Breast epithelium (tissue), 4 donors: ENCODE measurements at regions not wholly inside any gene's neighbourhood (a gene's known extent, or its start where the extent isn't known, plus 50 kb on each side); places are given as distances from the start of the nearest gene placed in this dataset.

Experiments
- DNase-seq, 2 donors: peaks; one replicate each; pipeline ENCODE4 v3.0.0-alpha.2; 2019; ENCODE audit warnings: low spot score in 2 of 2
- H3K27ac ChIP-seq, 2 donors: fragments of 200-600 bp; sonication (generic) in 1 of 2; one replicate each; pipeline ENCODE4 v1.5.1; 2016 to 2019; ENCODE audit warnings: mild to moderate bottlenecking in 1 of 2
- H3K27me3 ChIP-seq, 2 donors: fragments of 200-600 bp; sonication (generic) in 1 of 2; one replicate each; pipeline versions ENCODE4 v1.5.1 to v1.6.0; 2017 to 2019; ENCODE audit warnings: control low read depth in 1 of 2, mild to moderate bottlenecking in 1 of 2
- H3K36me3 ChIP-seq: fragments of 200-600 bp; one replicate; pipeline ENCODE4 v1.5.1; 2019
- H3K4me1 ChIP-seq, 2 donors: fragments of 200-600 bp; sonication (generic); one replicate each; pipeline ENCODE4 v1.5.1; 2016 to 2019; ENCODE audit warnings: control low read depth in 1 of 2
- H3K4me3 ChIP-seq, 3 donors: fragments of 200-600 bp; sonication (generic); 1 replicate in 2 of 3; 2 replicates in 1 of 3; pipeline ENCODE4 v1.5.1; 2016 to 2019; ENCODE audit warnings: mild to moderate bottlenecking in 3 of 3, moderate library complexity in 2 of 3
- H3K9me3 ChIP-seq, 2 donors: fragments of 200-600 bp; sonication (generic) in 1 of 2; one replicate each; pipeline ENCODE4 v1.5.1; 2016 to 2019; ENCODE audit warnings: control low read depth in 1 of 2
- POLR2A ChIP-seq: fragments of 450-650 bp; IDR thresholded peaks from one replicate; pipeline ENCODE4 v1.6.1; 2016; ENCODE audit warnings: antibody characterized with exemption, mild to moderate bottlenecking, moderate library complexity
- POLR2AphosphoS5 ChIP-seq, 3 donors: sonication (generic); formaldehyde crosslinking; IDR thresholded peaks; one replicate each; pipeline ENCODE4 v1.6.1; 2017; ENCODE audit warnings: antibody characterized with exemption in 3 of 3
- intact Hi-C: fragments of 100-400 bp; cut with DNase I; formaldehyde crosslinking; loops from one replicate; pipeline ENCODE4 v1.15.1; 2023; ENCODE audit warnings: low total_unique reads
- TF ChIP-seq, protein P1 (sequence below), 3 donors: fragments of 450-650 bp; IDR thresholded peaks; one replicate each; pipeline ENCODE4 v1.5.1; 2016 to 2017; ENCODE audit warnings: antibody characterized with exemption in 3 of 3, mild to moderate bottlenecking in 3 of 3, moderate library complexity in 3 of 3

DNA sequence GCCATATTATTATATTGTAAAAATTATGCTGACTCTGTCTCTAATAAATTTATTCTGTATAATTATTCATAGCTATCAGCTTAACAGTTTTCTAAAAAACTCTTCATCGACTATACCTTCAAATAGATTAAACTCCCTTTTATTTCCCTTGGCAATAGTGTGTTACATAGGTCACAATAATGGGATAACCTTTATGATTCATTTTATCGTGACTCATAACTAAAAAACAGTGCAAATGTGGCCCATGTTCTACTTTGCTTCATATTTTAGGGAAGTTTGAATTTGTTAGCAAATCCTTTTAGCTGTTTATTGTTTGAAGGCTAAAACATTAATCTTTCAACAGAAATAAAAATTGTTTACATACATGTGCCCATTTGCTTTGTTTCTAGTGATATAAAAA, 783.2 kb upstream of the CDH2 start:
- Histone ChIP-seq H3K27ac (no peak overlapping the region), H3K4me1 (no peaks in the 10 kb centered on the region), H3K36me3 (no peaks in the 10 kb centered on the region), H3K4me3 (no peak overlapping the region), H3K9me3 (no peaks in the 10 kb centered on the region), H3K27me3 (no peaks in the 10 kb centered on the region)
- no peak for DNase-seq
- intact Hi-C loops, result no loop called here
- no peak for TF ChIP-seq POLR2AphosphoS5 (IDR thresholded peaks at IDR 0.05)

DNA sequence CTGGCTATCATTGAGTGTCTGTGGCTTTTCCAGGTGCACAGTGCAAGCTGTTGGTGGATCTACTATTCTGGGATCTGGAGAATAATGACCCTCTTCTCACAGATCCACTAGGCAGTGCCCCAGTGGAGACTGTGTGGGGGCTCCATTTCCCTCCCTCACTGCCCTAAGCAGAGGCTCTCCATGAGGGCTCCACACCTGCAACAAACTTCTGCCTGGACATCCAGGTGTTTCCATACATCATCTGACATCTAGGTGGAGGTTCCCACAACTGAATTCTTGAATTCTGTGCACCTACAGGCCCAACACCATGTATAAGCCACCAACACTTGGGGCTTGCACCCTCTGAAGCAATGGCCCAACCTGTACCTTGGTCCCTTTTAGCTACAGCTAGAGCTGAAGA, 775.4 kb upstream of the CDH2 start:
- Histone ChIP-seq H3K4me1 (no peaks in the 10 kb centered on the region), H3K27ac (no peak overlapping the region), H3K36me3 (no peaks in the 10 kb centered on the region), H3K27me3 (no peaks in the 10 kb centered on the region), H3K9me3 (peaks cover 6 to 11% of the 10 kb centered on the region in 2 donors), H3K4me3 (no peak overlapping the region)
- TF ChIP-seq POLR2AphosphoS5 (IDR thresholded peaks at IDR 0.05) (no peak), POLR2A (no peak)
- TF ChIP-seq, protein P1, sequence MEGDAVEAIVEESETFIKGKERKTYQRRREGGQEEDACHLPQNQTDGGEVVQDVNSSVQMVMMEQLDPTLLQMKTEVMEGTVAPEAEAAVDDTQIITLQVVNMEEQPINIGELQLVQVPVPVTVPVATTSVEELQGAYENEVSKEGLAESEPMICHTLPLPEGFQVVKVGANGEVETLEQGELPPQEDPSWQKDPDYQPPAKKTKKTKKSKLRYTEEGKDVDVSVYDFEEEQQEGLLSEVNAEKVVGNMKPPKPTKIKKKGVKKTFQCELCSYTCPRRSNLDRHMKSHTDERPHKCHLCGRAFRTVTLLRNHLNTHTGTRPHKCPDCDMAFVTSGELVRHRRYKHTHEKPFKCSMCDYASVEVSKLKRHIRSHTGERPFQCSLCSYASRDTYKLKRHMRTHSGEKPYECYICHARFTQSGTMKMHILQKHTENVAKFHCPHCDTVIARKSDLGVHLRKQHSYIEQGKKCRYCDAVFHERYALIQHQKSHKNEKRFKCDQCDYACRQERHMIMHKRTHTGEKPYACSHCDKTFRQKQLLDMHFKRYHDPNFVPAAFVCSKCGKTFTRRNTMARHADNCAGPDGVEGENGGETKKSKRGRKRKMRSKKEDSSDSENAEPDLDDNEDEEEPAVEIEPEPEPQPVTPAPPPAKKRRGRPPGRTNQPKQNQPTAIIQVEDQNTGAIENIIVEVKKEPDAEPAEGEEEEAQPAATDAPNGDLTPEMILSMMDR (IDR thresholded peaks at IDR 0.05), result no peak
- no peak for DNase-seq
- intact Hi-C loops, result no loop called here

DNA sequence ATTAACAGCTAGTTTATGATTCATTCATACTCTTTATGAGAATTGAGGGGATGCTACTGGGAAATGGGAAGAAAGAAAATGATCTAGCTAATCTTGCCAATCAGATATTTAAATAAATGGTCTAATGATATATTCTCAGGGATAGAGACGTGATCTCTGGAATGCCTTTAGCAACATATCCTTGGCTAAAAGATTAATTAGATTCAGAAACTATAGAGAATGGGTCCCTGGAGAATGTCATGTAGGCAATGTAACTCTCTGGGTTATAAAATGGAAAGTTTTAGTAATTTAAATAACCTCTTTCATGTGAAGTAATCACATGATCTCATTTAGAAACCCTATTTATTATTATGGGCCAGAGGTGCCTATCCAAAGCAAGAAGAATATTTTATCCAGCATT, 771.0 kb upstream of the CDH2 start:
- H3K27me3 ChIP-seq, result no peaks in the 10 kb centered on the region
- no peak overlapping the region for H3K27ac ChIP-seq
- H3K36me3 ChIP-seq, result no peaks in the 10 kb centered on the region
- no peak overlapping the region for H3K4me3 ChIP-seq
- no peaks in the 10 kb centered on the region for H3K4me1 ChIP-seq
- intact Hi-C loops, result no loop called here
- TF ChIP-seq, protein P1 (IDR thresholded peaks at IDR 0.05), result no peak
- no peak for TF ChIP-seq POLR2A
- TF ChIP-seq POLR2AphosphoS5 (IDR thresholded peaks at IDR 0.05), result no peak
- DNase-seq, result no peak
- peaks cover 6 to 11% of the 10 kb centered on the region in 2 donors for H3K9me3 ChIP-seq

DNA sequence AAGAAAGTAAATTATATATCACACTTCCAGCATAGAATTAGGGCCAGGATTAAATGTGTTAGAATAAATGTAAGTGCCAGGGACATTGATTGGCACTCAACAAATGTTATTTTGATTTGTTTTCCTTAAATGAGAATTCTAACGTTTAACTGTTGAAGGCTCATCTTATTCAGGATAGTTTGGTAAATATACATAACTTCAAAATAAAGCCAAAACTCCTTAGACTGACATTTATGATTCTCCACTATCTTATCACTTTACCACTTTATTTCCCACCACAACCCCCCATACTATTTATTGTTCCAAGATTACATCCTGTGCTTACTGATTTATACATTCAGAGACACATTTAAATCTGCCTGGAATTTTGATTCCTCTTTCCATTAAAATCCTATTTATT, 769.5 kb upstream of the CDH2 start:
- H3K4me1 ChIP-seq, result no peaks in the 10 kb centered on the region

DNA sequence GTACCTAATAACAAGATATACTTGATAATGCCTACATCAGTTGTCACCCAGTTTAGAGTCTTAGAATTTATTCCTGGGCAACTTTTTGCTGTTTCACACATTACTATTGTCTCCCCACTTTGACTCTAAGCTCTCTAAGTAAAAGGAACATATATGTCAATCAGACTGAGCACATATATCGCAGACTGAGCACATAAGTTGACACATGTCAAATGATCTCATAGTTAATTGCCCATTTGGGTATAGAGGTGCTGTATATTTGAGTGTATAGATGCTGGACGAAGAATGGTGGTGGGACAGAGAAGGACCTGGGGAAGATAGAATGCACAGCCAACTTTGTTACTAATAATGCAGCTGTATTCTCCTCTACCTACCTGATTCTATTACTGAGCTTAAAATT, 746.0 kb upstream of the CDH2 start:
- no peak for DNase-seq
- H3K36me3 ChIP-seq, result no peaks in the 10 kb centered on the region
- H3K9me3 ChIP-seq, result no peaks in the 10 kb centered on the region
- H3K4me1 ChIP-seq, result no peaks in the 10 kb centered on the region
- no peaks in the 10 kb centered on the region for H3K27me3 ChIP-seq
- H3K27ac ChIP-seq, result no peak overlapping the region
- no peak overlapping the region for H3K4me3 ChIP-seq
- TF ChIP-seq, protein P1 (IDR thresholded peaks at IDR 0.05), result no peak
- TF ChIP-seq POLR2A (no peak), POLR2AphosphoS5 (IDR thresholded peaks at IDR 0.05) (no peak)
- intact Hi-C loops, result no loop called here

More for the DNA sequence above, 769.5 kb upstream of the CDH2 start:
- DNase-seq, result no peak
- intact Hi-C loops, result no loop called here
- TF ChIP-seq POLR2AphosphoS5 (IDR thresholded peaks at IDR 0.05) (no peak), POLR2A (no peak)
- TF ChIP-seq, protein P1 (IDR thresholded peaks at IDR 0.05), result no peak
- no peaks in the 10 kb centered on the region for H3K36me3 ChIP-seq
- no peak overlapping the region for H3K27ac ChIP-seq
- no peak overlapping the region for H3K4me3 ChIP-seq
- no peaks in the 10 kb centered on the region for H3K9me3 ChIP-seq
- H3K27me3 ChIP-seq, result no peaks in the 10 kb centered on the region

DNA sequence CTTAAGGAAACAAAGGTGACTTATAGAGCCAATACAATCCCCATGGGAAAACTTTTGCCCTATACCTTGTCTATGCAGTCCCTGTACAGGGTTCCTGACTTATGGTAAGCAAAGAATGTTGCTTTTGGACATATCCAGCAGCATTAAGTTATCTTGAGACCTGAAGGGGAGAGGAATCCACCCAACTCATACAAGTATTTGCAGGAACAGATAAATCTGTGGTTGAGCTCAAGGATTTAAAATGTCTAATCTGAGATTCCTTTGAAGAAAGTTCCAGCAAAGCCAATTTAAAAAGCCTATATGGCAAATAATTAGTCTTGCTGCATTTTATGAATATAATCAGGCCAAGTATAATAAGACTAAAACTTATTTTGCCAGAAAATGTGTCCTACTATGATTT, 739.5 kb upstream of the CDH2 start:
- Histone ChIP-seq H3K4me3 (no peak overlapping the region), H3K4me1 (no peaks in the 10 kb centered on the region), H3K27me3 (no peaks in the 10 kb centered on the region), H3K9me3 (peaks cover under 1 to 5% of the 10 kb centered on the region in 2 donors), H3K27ac (no peak overlapping the region), H3K36me3 (no peaks in the 10 kb centered on the region)
- intact Hi-C loops, result no loop called here
- no peak for TF ChIP-seq POLR2A
- TF ChIP-seq, protein P1 (IDR thresholded peaks at IDR 0.05), result no peak
- TF ChIP-seq POLR2AphosphoS5 (IDR thresholded peaks at IDR 0.05), result no peak
- no peak for DNase-seq
